ENCODE measurements at regions not wholly inside any gene's neighbourhood (a gene's known extent, or its start where the extent isn't known, plus 50 kb on each side); places are given as distances from the start of the nearest gene placed in this dataset.
"Not testable (repeated sequence)": the region's sequence is repeated elsewhere in the genome, so short reads cannot be mapped to it uniquely, and the experiment has no call there.

DNA sequence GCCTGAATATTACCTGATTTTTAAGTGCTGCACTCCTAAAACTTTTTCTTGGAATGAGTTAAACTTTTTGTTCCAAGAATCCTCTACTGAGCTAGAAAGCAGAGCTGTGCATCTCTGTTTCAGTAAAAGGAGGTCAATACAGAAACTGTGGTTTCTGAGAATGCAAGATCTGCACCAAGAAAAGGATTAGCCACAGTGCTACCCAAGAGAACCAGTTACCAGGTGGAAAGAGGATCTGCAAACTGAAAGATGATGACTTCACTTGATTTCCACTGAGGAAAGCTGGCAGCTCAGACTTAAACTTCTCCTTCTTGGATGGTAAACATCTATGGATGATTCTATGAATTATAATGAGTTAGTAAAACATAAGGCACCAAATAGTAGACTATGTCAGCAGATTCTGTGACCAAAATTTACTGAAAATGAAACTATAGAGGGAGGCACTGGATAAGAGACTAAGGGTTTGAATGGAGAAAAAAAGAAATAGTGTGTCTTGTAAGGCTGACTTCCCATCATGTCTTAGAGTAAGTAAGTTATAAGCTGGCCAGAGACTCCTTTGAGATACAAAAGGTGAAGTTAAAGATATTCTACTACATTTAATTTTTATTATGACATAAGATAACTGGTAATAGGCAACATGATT lies 127.7 kb upstream of the CTSV start:
- H2AK5ac ChIP-seq (ENCODE audit: low read depth, low read length); H2BK5ac ChIP-seq (ENCODE audit: low read length); H2AFZ ChIP-seq (ENCODE audit: low read length); H3K27me3 ChIP-seq (ENCODE audit: control insufficient read depth in 3 of 3, insufficient read depth in 3 of 3, low read depth in 1 of 3, low read length in 3 of 3); H3K27ac ChIP-seq (replicated peaks; ENCODE audit: low read length); H2BK120ac ChIP-seq (ENCODE audit: low read depth, low read length); H3K9me3 ChIP-seq (replicated peaks in 1 of 2; ENCODE audit: control insufficient read depth in 2 of 2, insufficient read depth in 1 of 2, low read depth in 1 of 2, low read length in 2 of 2); H3K4me3 ChIP-seq (ENCODE audit: low read length in 2 of 2); H3K18ac ChIP-seq (ENCODE audit: low read length); H3K79me1 ChIP-seq (ENCODE audit: low read depth, low read length); H2BK15ac ChIP-seq (ENCODE audit: low read length); H3K4me1 ChIP-seq (ENCODE audit: control insufficient read depth in 2 of 2, insufficient read depth in 1 of 2, low read depth in 1 of 2, low read length in 2 of 2); H4K8ac ChIP-seq (ENCODE audit: low read depth, low read length); H2BK12ac ChIP-seq (ENCODE audit: low read length); H3K4ac ChIP-seq (ENCODE audit: low read length); DNase-seq (ENCODE audit: low spot score); H4K91ac ChIP-seq (ENCODE audit: low read depth, low read length, poor library complexity); H3K4me2 ChIP-seq (ENCODE audit: insufficient read depth, low read length, poor library complexity, severe bottlenecking); H3K9ac ChIP-seq (ENCODE audit: low read depth, low read length, poor library complexity); H3K14ac ChIP-seq (ENCODE audit: low read length); H3K36me3 ChIP-seq (replicated peaks in 1 of 2; ENCODE audit: control insufficient read depth in 2 of 2, insufficient read depth in 2 of 2, low read length in 2 of 2); H3K23ac ChIP-seq (ENCODE audit: low read depth, low read length, poor library complexity): not testable (repeated sequence)

DNA sequence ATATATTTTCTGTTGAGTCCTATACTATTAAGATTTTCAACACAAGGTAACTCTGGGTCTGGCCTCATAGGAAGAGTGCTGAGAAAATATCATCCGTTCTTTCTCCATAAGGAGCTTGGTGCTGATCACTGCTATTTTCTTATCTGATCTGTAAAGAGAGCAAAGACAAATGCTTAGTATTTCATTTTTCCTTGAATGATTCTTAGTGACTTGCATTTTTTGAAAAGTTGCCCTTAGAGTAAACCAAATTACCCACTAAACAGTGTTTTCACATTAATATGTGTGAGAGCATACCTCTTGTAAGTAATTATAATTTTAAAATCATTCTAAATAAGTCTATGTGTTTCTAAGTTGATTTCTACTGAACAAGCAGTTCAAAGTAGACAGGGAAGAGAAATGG lies 121.3 kb upstream of the CTSV start:
- no peak overlapping the region for H3K4me3 ChIP-seq (ENCODE audit: low read length in 2 of 2)
- H3K4me1 ChIP-seq (ENCODE audit: control insufficient read depth in 2 of 2, insufficient read depth in 1 of 2, low read depth in 1 of 2, low read length in 2 of 2): no peaks in the 10 kb centered on the region
- no peak overlapping the region for H2AK5ac ChIP-seq (ENCODE audit: low read depth, low read length)
- no peak overlapping the region for H2BK5ac ChIP-seq (ENCODE audit: low read length)
- no peak overlapping the region for H3K14ac ChIP-seq (ENCODE audit: low read length)
- no peak overlapping the region for H2BK120ac ChIP-seq (ENCODE audit: low read depth, low read length)
- no peak overlapping the region for H3K18ac ChIP-seq (ENCODE audit: low read length)
- no peak overlapping the region for H3K4ac ChIP-seq (ENCODE audit: low read length)
- H3K27me3 ChIP-seq (ENCODE audit: control insufficient read depth in 3 of 3, insufficient read depth in 3 of 3, low read depth in 1 of 3, low read length in 3 of 3): no peaks in the 10 kb centered on the region
- H4K91ac ChIP-seq (ENCODE audit: low read depth, low read length, poor library complexity): no peak overlapping the region
- WGBS, 2 donors (ENCODE audit: extremely low coverage in 2 of 2, insufficient read length in 2 of 2, insufficient replicate concordance in 1 of 2): no CpG with 5 or more reads among the region's 1 CpG
- no peak overlapping the region for H2BK15ac ChIP-seq (ENCODE audit: low read length)
- H3K27ac ChIP-seq (replicated peaks; ENCODE audit: low read length): no peak overlapping the region
- DNase-seq (ENCODE audit: low spot score): no peak
- no peak overlapping the region for H3K9ac ChIP-seq (ENCODE audit: low read depth, low read length, poor library complexity)
- no peak overlapping the region for H4K8ac ChIP-seq (ENCODE audit: low read depth, low read length)
- no peak overlapping the region for H3K4me2 ChIP-seq (ENCODE audit: insufficient read depth, low read length, poor library complexity, severe bottlenecking)
- H3K36me3 ChIP-seq (replicated peaks in 1 of 2; ENCODE audit: control insufficient read depth in 2 of 2, insufficient read depth in 2 of 2, low read length in 2 of 2): no peaks in the 10 kb centered on the region
- no peak overlapping the region for H2AFZ ChIP-seq (ENCODE audit: low read length)
- no peaks in the 10 kb centered on the region for H3K79me1 ChIP-seq (ENCODE audit: low read depth, low read length)
- H3K9me3 ChIP-seq (replicated peaks in 1 of 2; ENCODE audit: control insufficient read depth in 2 of 2, insufficient read depth in 1 of 2, low read depth in 1 of 2, low read length in 2 of 2): no peaks in the 10 kb centered on the region
- no peak overlapping the region for H3K23ac ChIP-seq (ENCODE audit: low read depth, low read length, poor library complexity)
- no peak overlapping the region for H2BK12ac ChIP-seq (ENCODE audit: low read length)

DNA sequence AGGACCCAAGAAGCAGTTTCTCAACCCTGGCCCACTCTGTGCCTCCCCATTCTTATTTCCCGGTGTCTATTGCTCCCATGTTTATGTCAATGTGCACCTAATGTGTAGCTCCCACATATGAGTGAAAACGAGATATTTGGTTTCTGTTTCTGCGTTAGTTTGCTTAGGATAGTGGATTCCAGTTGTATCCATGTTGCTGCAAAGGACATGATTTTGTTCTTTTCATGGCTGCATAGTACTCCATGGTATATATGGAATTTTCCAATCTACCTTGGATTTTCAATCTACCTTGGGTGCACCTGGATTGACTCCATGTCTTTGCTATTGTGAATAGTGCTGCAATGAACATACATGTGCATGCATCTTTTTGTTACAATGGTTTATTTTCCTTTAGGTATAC lies 119.8 kb upstream of the CTSV start:
- not testable (repeated sequence) for H3K14ac ChIP-seq (ENCODE audit: low read length); H3K9me3 ChIP-seq (replicated peaks in 1 of 2; ENCODE audit: control insufficient read depth in 2 of 2, insufficient read depth in 1 of 2, low read depth in 1 of 2, low read length in 2 of 2); H3K18ac ChIP-seq (ENCODE audit: low read length); H3K4me1 ChIP-seq (ENCODE audit: control insufficient read depth in 2 of 2, insufficient read depth in 1 of 2, low read depth in 1 of 2, low read length in 2 of 2); H3K27me3 ChIP-seq (ENCODE audit: control insufficient read depth in 3 of 3, insufficient read depth in 3 of 3, low read depth in 1 of 3, low read length in 3 of 3); H4K91ac ChIP-seq (ENCODE audit: low read depth, low read length, poor library complexity); DNase-seq (ENCODE audit: low spot score); H2BK15ac ChIP-seq (ENCODE audit: low read length); H4K8ac ChIP-seq (ENCODE audit: low read depth, low read length); H3K23ac ChIP-seq (ENCODE audit: low read depth, low read length, poor library complexity); H3K36me3 ChIP-seq (replicated peaks in 1 of 2; ENCODE audit: control insufficient read depth in 2 of 2, insufficient read depth in 2 of 2, low read length in 2 of 2); H3K4me2 ChIP-seq (ENCODE audit: insufficient read depth, low read length, poor library complexity, severe bottlenecking); H2BK5ac ChIP-seq (ENCODE audit: low read length); H2BK120ac ChIP-seq (ENCODE audit: low read depth, low read length); H3K79me1 ChIP-seq (ENCODE audit: low read depth, low read length); H3K4me3 ChIP-seq (ENCODE audit: low read length in 2 of 2); H3K4ac ChIP-seq (ENCODE audit: low read length); H2BK12ac ChIP-seq (ENCODE audit: low read length); H3K9ac ChIP-seq (ENCODE audit: low read depth, low read length, poor library complexity); H2AFZ ChIP-seq (ENCODE audit: low read length); H2AK5ac ChIP-seq (ENCODE audit: low read depth, low read length); H3K27ac ChIP-seq (replicated peaks; ENCODE audit: low read length)
- WGBS, 2 donors (ENCODE audit: extremely low coverage in 2 of 2, insufficient read length in 2 of 2, insufficient replicate concordance in 1 of 2): no CpG with 5 or more reads among the region's 3 CpGs

DNA sequence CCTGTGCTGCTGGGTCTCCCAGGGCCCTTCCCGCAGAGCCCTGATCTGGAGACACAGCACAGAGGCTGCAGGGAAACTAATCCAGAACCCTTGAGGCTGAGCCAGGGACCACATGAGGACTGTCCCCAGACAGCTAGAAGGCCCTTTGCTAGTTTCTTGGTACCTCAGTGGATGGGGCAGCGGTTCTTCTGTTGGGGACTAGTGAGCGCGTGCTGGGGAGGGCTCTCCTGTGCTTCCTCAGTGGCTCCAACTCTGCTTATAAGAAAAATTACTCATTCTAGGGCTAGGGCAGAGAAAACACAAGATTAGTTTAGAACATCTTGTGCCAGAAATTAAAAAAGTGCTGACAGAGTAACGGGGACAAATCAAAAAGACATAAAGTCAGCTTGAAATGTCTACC lies 116.5 kb upstream of the CTSV start:
- not testable (repeated sequence) for H3K27me3 ChIP-seq (ENCODE audit: control insufficient read depth in 3 of 3, insufficient read depth in 3 of 3, low read depth in 1 of 3, low read length in 3 of 3); H4K91ac ChIP-seq (ENCODE audit: low read depth, low read length, poor library complexity); H2BK5ac ChIP-seq (ENCODE audit: low read length); H3K4me3 ChIP-seq (ENCODE audit: low read length in 2 of 2); H3K18ac ChIP-seq (ENCODE audit: low read length); H3K4ac ChIP-seq (ENCODE audit: low read length); H3K79me1 ChIP-seq (ENCODE audit: low read depth, low read length); H3K36me3 ChIP-seq (replicated peaks in 1 of 2; ENCODE audit: control insufficient read depth in 2 of 2, insufficient read depth in 2 of 2, low read length in 2 of 2); H3K27ac ChIP-seq (replicated peaks; ENCODE audit: low read length); H3K14ac ChIP-seq (ENCODE audit: low read length); H2AK5ac ChIP-seq (ENCODE audit: low read depth, low read length); H3K9ac ChIP-seq (ENCODE audit: low read depth, low read length, poor library complexity); DNase-seq (ENCODE audit: low spot score); H2BK12ac ChIP-seq (ENCODE audit: low read length); H3K4me2 ChIP-seq (ENCODE audit: insufficient read depth, low read length, poor library complexity, severe bottlenecking); H4K8ac ChIP-seq (ENCODE audit: low read depth, low read length); H2BK15ac ChIP-seq (ENCODE audit: low read length); H2BK120ac ChIP-seq (ENCODE audit: low read depth, low read length); H3K23ac ChIP-seq (ENCODE audit: low read depth, low read length, poor library complexity); H2AFZ ChIP-seq (ENCODE audit: low read length); H3K9me3 ChIP-seq (replicated peaks in 1 of 2; ENCODE audit: control insufficient read depth in 2 of 2, insufficient read depth in 1 of 2, low read depth in 1 of 2, low read length in 2 of 2); H3K4me1 ChIP-seq (ENCODE audit: control insufficient read depth in 2 of 2, insufficient read depth in 1 of 2, low read depth in 1 of 2, low read length in 2 of 2)
- WGBS, 2 donors (ENCODE audit: extremely low coverage in 2 of 2, insufficient read length in 2 of 2, insufficient replicate concordance in 1 of 2): no CpG with 5 or more reads among the region's 5 CpGs
